K562 (cell line): ENCODE measurements at regions not wholly inside any gene's neighbourhood (a gene's known extent, or its start where the extent isn't known, plus 50 kb on each side); places are given as distances from the start of the nearest gene placed in this dataset.

Experiments used
- ATAC-seq: fragments of 200-7000 bp; cut with Tn5 transposase; 3 replicates; pipeline ENCODE4 v1.9.1; 2020; ENCODE audit warnings: moderate library complexity
- BruUV-seq: library from RNA; stranded (reverse); fragments of 400-500 nt; replicated peaks from 2 replicates; lab custom pipeline; 2021; lab: Mats Ljungman, UMichigan
- CTCF ChIA-PET: fragments of 300-600 bp; formaldehyde crosslinking; extraction: SDS; loops from one replicate; lab custom pipeline; 2021; ENCODE audit warnings: low intra/inter-chr PET ratio; lab: Yijun Ruan, JAX
- POLR2A ChIA-PET: fragments of 300-600, 350-650 bp; sonication (Branson Sonifier 250); formaldehyde crosslinking; extraction: SDS; loops from one replicate; lab custom pipeline; 2021; ENCODE audit warnings: antibody characterized with exemption, inconsistent platforms; lab: Yijun Ruan, JAX
- DNase-seq, 4 experiments: peaks; one replicate each; pipeline versions ENCODE4 v3.0.0 to v3.0.0-alpha.2; 2011 to 2018; ENCODE audit warnings: low spot score in 3 of 4, mixed read lengths in 3 of 4; ENCODE audit errors: extremely low read depth in 1 of 4
- FAIRE-seq: peaks from 2 replicates; lab custom pipeline; 2011; peaks lifted over from hg19 to GRCh38; lab: Jason Lieb, UNC
- H2AFZ ChIP-seq: 2 replicates; pipeline ENCODE4 v1.6.0; 2011; ENCODE audit warnings: low read depth, low read length, control low read depth, inconsistent platforms
- H3K27ac ChIP-seq: fragments of 200-600 bp; 3 replicates; pipeline ENCODE4 v1.8.0; 2011; ENCODE audit warnings: low read depth, mild to moderate bottlenecking, control low read depth, inconsistent platforms, low read length, moderate library complexity, mixed read lengths; ENCODE audit errors: extremely low read depth
- H3K27me3 ChIP-seq, 2 experiments: fragments of 300-600 bp in 1 of 2; 2 replicates in 1 of 2; 3 replicates in 1 of 2; pipeline versions ENCODE4 v1.6.0 to v1.8.0; 2011; ENCODE audit warnings: inconsistent platforms in 2 of 2, low read length in 2 of 2, mild to moderate bottlenecking in 1 of 2, mixed read lengths in 1 of 2, moderate library complexity in 1 of 2; ENCODE audit not compliant: control insufficient read depth in 2 of 2, insufficient read depth in 2 of 2
- H3K36me3 ChIP-seq: fragments of 300-600 bp; 3 replicates; pipeline ENCODE4 v1.8.0; 2011; ENCODE audit warnings: mild to moderate bottlenecking, low read length, inconsistent platforms; ENCODE audit not compliant: control insufficient read depth, insufficient read depth
- H3K4me1 ChIP-seq, 2 experiments: fragments of 200-600 bp in 1 of 2; replicated peaks in 1 of 2; 2 replicates in 1 of 2; 3 replicates in 1 of 2; pipeline versions ENCODE4 v1.5.1 to v1.8.0; 2011; ENCODE audit warnings: inconsistent platforms in 2 of 2, low read length in 2 of 2, mild to moderate bottlenecking in 1 of 2, mixed read lengths in 1 of 2, moderate library complexity in 1 of 2; ENCODE audit not compliant: control insufficient read depth in 2 of 2, insufficient read depth in 2 of 2
- H3K4me2 ChIP-seq: 2 replicates; pipeline ENCODE4 v1.6.1; 2011; ENCODE audit warnings: low read length, control low read depth, inconsistent platforms, mixed read lengths; ENCODE audit not compliant: insufficient read depth
- H3K4me3 ChIP-seq: fragments of 200-600 bp; sonication (generic), shearing (Covaris generic); 2 replicates; pipeline ENCODE4 v1.5.1; 2016; ENCODE audit warnings: control low read depth, inconsistent platforms
- H3K79me2 ChIP-seq: fragments of 200-600 bp; 3 replicates; pipeline ENCODE4 v1.8.0; 2011; ENCODE audit warnings: low read length, inconsistent platforms; ENCODE audit not compliant: control insufficient read depth, insufficient read depth
- H3K9ac ChIP-seq, 2 experiments: 2 replicates each; pipeline versions ENCODE4 v1.6.0 to v1.6.1; 2011; ENCODE audit warnings: low read depth in 2 of 2, low read length in 2 of 2, control low read depth in 1 of 2, inconsistent platforms in 1 of 2, mild to moderate bottlenecking in 1 of 2, mixed read lengths in 1 of 2; ENCODE audit not compliant: insufficient read depth in 1 of 2
- H3K9me1 ChIP-seq: one replicate; pipeline ENCODE4 v1.6.0; 2011; ENCODE audit warnings: inconsistent platforms, mild to moderate bottlenecking, low read length, moderate library complexity; ENCODE audit not compliant: control insufficient read depth, insufficient read depth
- H3K9me3 ChIP-seq: replicated peaks from 2 replicates; pipeline ENCODE4 v1.5.1; 2011; ENCODE audit warnings: low read depth, low read length, inconsistent platforms; ENCODE audit not compliant: control insufficient read depth, insufficient read depth
- H4K20me1 ChIP-seq: replicated peaks from 2 replicates; pipeline ENCODE4 v1.6.1; 2011; ENCODE audit warnings: low read length, inconsistent platforms, mixed read lengths; ENCODE audit not compliant: control insufficient read depth, insufficient read depth
- ARID3A ChIP-seq: IDR thresholded peaks from 2 replicates; pipeline ENCODE4 v1.6.1; 2012; ENCODE audit warnings: low read depth, low read length, improper control_type of control experiment, borderline replicate concordance
- CCNT2 ChIP-seq: IDR thresholded peaks from 2 replicates; pipeline ENCODE4 v1.6.1; 2011; ENCODE audit warnings: borderline replicate concordance, low read depth, mild to moderate bottlenecking, moderate library complexity, mixed read lengths, low read length; ENCODE audit not compliant: insufficient read length; ENCODE audit errors: extremely low read depth
- DACH1 ChIP-seq: fragments of 450-650 bp; IDR thresholded peaks from 2 replicates; pipeline ENCODE4 v1.6.1; 2018; ENCODE audit not compliant: partially characterized antibody
- E2F4 ChIP-seq: sonication (generic); formaldehyde crosslinking; IDR thresholded peaks from 2 replicates; pipeline ENCODE4 v1.8.0; 2022; ENCODE audit warnings: mild to moderate bottlenecking, low read depth, missing genetic modification reagents
- ELF2 ChIP-seq: fragments of 250-450 bp; sonication (Bioruptor Pico); IDR thresholded peaks from 2 replicates; pipeline ENCODE4 v1.5.0; 2021; ENCODE audit warnings: mild to moderate bottlenecking
- ELK1 ChIP-seq: sonication (generic); formaldehyde crosslinking; IDR thresholded peaks from 2 replicates; pipeline ENCODE4 v1.8.1; 2022; ENCODE audit warnings: missing genetic modification reagents
- FOSL1 ChIP-seq: fragments of 200-800 bp; sonication (Bioruptor generic); conservative IDR thresholded peaks from 2 replicates; pipeline ENCODE4 v1.6.1; 2016; ENCODE audit warnings: missing genetic modification characterization, missing compliant biosample characterization
- FOXO4 ChIP-seq: fragments of 450-650 bp; formaldehyde crosslinking; IDR thresholded peaks from 2 replicates; pipeline ENCODE4 v1.4.0; 2020; ENCODE audit warnings: mild to moderate bottlenecking, moderate library complexity
- GTF2E2 ChIP-seq: fragments of 200-800 bp; sonication (Bioruptor generic); IDR thresholded peaks from 2 replicates; pipeline ENCODE4 v1.6.1; 2016; ENCODE audit warnings: missing genetic modification characterization, missing compliant biosample characterization
- HMG20B ChIP-seq: fragments of 250-450 bp; sonication (Bioruptor Pico); IDR thresholded peaks from 2 replicates; pipeline ENCODE4 v1.5.0; 2021; ENCODE audit warnings: mild to moderate bottlenecking
- MTA2 ChIP-seq: fragments of 450-650 bp; IDR thresholded peaks from 2 replicates; pipeline ENCODE4 v1.6.1; 2016; ENCODE audit warnings: low read depth
- NELFE ChIP-seq: IDR thresholded peaks from 2 replicates; pipeline ENCODE4 v1.6.1; 2011; ENCODE audit warnings: mild to moderate bottlenecking; ENCODE audit not compliant: insufficient read depth, insufficient read length
- NFE2 ChIP-seq: IDR thresholded peaks from 2 replicates; pipeline ENCODE4 v1.6.1; 2014; ENCODE audit warnings: antibody characterized with exemption, low read depth
- NR2C2 ChIP-seq, 2 experiments: fragments of 200-800 bp in 1 of 2; sonication (Bioruptor generic) in 1 of 2; sonication (generic) in 1 of 2; formaldehyde crosslinking in 1 of 2; IDR thresholded peaks; 2 replicates each; pipeline versions ENCODE4 v1.6.1 to v1.8.0; 2016 to 2022; ENCODE audit warnings: mild to moderate bottlenecking in 1 of 2, missing compliant biosample characterization in 1 of 2, missing genetic modification characterization in 1 of 2, missing genetic modification reagents in 1 of 2
- RBM14 ChIP-seq: fragments of 200-400 bp; formaldehyde crosslinking; IDR thresholded peaks from 2 replicates; pipeline ENCODE4 v1.6.1; 2018; ENCODE audit warnings: low read depth, mild to moderate bottlenecking, low read length, moderate library complexity, borderline replicate concordance; ENCODE audit not compliant: insufficient read depth
- SOX6 ChIP-seq: fragments of 450-650 bp; IDR thresholded peaks from 2 replicates; pipeline ENCODE4 v1.6.1; 2014; ENCODE audit warnings: mild to moderate bottlenecking
- TAF15 ChIP-seq: fragments of 200-400 bp; formaldehyde crosslinking; IDR thresholded peaks from 2 replicates; pipeline ENCODE4 v1.6.1; 2017; ENCODE audit warnings: mild to moderate bottlenecking, low read depth, low read length, moderate library complexity
- ZNF140 ChIP-seq: fragments of 250-450 bp; sonication (Bioruptor Pico); IDR thresholded peaks from 2 replicates; pipeline ENCODE4 v1.8.0; 2021; ENCODE audit warnings: moderate library complexity, mild to moderate bottlenecking, inconsistent platforms
- ZNF311 ChIP-seq: fragments of 250-450 bp; sonication (Bioruptor Pico); IDR thresholded peaks from 2 replicates; pipeline ENCODE4 v1.4.0; 2020; ENCODE audit warnings: mild to moderate bottlenecking, moderate library complexity
- WGBS: fragments of 100-300 bp; shearing (Covaris generic); methylation state at CpG from one replicate; pipeline ENCODE4 v1.1.6; 2016; ENCODE audit warnings: low coverage, mixed read lengths; ENCODE audit not compliant: insufficient coverage; ENCODE audit errors: missing lambda C conversion rate; 5-methylcytosine and 5-hydroxymethylcytosine counted together
- in situ Hi-C: fragments of 300-500 bp; cut with MboI; formaldehyde crosslinking; loops from 4 replicates; pipeline ENCODE4 v1.15.0; 2018; ENCODE audit warnings: inconsistent platforms, mixed read lengths
- intact Hi-C: fragments of 100-400 bp; cut with micrococcal nuclease; formaldehyde crosslinking; loops from 2 replicates; pipeline ENCODE4 v1.14.2; 2022

DNA sequence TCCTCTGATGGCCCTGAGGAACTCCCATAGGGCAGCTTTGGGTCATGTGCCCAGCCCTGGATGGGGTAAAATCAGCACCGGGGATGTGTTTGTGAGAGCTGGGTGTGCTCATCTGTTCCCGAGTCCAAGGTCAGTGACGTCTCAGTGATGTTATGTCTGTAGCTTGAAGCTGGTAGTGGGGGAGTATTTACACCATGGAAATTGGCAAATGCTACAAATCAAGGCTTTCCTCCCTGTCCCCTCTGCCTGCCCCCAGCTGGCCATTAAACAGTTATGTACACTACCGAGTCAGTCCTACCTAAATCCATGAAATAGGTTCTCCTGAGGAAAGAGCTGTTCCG, 117.8 kb upstream of the SLC25A33 start:
- no peaks in the 10 kb centered on the region for H3K36me3 ChIP-seq
- CTCF ChIA-PET, result no interaction called here
- no peak for ATAC-seq
- intact Hi-C loops, result no loop called here
- no peak overlapping the region for H3K4me2 ChIP-seq
- POLR2A ChIA-PET, result interaction anchor here (1.2 to 1.5 kb wide), 2 partner anchors 9 to 14 kb away, joined by 3 to 6 read pairs; no protein-coding TSS in a partner anchor
- no peaks in the 10 kb centered on the region; the same call in 1 of the 2 replicates for H4K20me1 ChIP-seq
- in situ Hi-C loops, result no loop called here
- no peak overlapping the region; a peak in 1 of 4 replicates for H3K9ac ChIP-seq
- no peaks in the 10 kb centered on the region for H3K79me2 ChIP-seq
- no peaks in the 10 kb centered on the region for H3K9me3 ChIP-seq
- TF ChIP-seq SOX6 (no peak), FOXO4 (CRISPR knock-in tag) (no peak), E2F4 (CRISPR knock-in tag) (no peak), NFE2 (no peak), CCNT2 (no peak), ZNF140 (CRISPR knock-in tag) (no peak), TAF15 (no peak), ARID3A (no peak), MTA2 (no peak), GTF2E2 (no peak), HMG20B (CRISPR knock-in tag) (no peak), ELK1 (CRISPR knock-in tag) (no peak), RBM14 (no peak), DACH1 (no peak), ELF2 (CRISPR knock-in tag) (no peak), NR2C2 (CRISPR knock-in tag; IDR thresholded peaks at IDR 0.05) (no peak), NR2C2 (tag; IDR thresholded peaks at IDR 0.05) (no peak), ZNF311 (CRISPR knock-in tag) (no peak), FOSL1 (tag) (no peak), NELFE (no peak)
- no peak overlapping the region for H3K27ac ChIP-seq
- BruUV-seq, result no TSS peak
- peaks cover 0 to 3% of the 10 kb centered on the region in 2 experiments; a peak in 2 of 5 replicates for H3K4me1 ChIP-seq
- FAIRE-seq, result no peak
- DNase-seq, result no peak
- H2AFZ ChIP-seq, result no peak overlapping the region
- no peaks in the 10 kb centered on the region for H3K9me1 ChIP-seq
- peaks cover 64 to 88% of the 10 kb centered on the region in 2 experiments for H3K27me3 ChIP-seq
- WGBS, result 0% methylated on average over 5 of the region's 5 CpGs
- H3K4me3 ChIP-seq, result no peak overlapping the region
